ENCODE measurements at regions not wholly inside any gene's neighbourhood (a gene's known extent, or its start where the extent isn't known, plus 50 kb on each side); places are given as distances from the start of the nearest gene placed in this dataset.

DNA sequence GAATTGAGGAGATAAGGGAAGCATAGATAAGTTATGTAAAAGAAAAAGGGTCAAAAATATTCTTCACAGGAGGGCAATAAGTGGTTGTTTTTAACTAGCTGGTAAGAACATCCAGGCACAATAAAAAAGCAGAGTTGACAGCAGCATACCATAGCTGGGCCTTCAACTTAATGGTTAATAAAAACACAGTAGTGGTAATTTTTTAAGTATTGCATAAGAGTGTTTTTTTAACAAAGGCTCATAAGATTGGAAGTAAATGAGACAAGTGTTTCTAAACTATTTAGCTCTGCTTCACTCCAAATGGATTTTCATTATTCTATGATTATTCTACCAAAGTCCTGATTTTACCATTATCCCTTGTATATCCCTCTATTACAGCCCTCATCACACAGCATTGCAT is 140.1 kb upstream of the TSPAN8 start:
- TF ChIP-seq, protein P1, sequence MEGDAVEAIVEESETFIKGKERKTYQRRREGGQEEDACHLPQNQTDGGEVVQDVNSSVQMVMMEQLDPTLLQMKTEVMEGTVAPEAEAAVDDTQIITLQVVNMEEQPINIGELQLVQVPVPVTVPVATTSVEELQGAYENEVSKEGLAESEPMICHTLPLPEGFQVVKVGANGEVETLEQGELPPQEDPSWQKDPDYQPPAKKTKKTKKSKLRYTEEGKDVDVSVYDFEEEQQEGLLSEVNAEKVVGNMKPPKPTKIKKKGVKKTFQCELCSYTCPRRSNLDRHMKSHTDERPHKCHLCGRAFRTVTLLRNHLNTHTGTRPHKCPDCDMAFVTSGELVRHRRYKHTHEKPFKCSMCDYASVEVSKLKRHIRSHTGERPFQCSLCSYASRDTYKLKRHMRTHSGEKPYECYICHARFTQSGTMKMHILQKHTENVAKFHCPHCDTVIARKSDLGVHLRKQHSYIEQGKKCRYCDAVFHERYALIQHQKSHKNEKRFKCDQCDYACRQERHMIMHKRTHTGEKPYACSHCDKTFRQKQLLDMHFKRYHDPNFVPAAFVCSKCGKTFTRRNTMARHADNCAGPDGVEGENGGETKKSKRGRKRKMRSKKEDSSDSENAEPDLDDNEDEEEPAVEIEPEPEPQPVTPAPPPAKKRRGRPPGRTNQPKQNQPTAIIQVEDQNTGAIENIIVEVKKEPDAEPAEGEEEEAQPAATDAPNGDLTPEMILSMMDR (IDR thresholded peaks at IDR 0.05) = no peak

DNA sequence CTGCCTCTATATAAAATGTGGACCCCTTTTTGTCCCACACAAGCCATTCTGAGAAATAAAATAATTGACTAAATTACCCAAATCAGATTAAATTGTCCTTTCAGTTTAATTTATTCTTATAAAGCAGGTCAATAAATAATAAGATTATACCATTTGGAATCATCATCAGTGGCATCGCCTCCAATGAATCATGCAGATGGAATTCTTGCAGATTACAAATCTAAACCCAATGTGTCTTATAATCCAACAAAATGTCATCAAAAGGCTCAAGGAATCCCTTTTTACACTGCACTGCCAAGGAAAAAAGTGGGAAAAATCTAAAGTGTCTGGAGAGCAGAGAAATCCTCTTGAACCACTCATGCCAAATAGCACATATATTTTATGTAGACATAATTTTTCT is 138.2 kb upstream of the TSPAN8 start:
- no peak for DNase-seq (ENCODE audit: low spot score)
- no peaks in the 10 kb centered on the region for H3K9me3 ChIP-seq
- H3K27ac ChIP-seq = no peak overlapping the region
- TF ChIP-seq, protein P1 (IDR thresholded peaks at IDR 0.05) = no peak
- no peak overlapping the region for H3K4me3 ChIP-seq
- no peaks in the 10 kb centered on the region for H3K36me3 ChIP-seq
- H3K4me1 ChIP-seq = no peaks in the 10 kb centered on the region
- H3K27me3 ChIP-seq = no peaks in the 10 kb centered on the region

More for the DNA sequence above, 140.1 kb upstream of the TSPAN8 start:
- H3K36me3 ChIP-seq = no peaks in the 10 kb centered on the region
- no peaks in the 10 kb centered on the region for H3K9me3 ChIP-seq
- no peak overlapping the region for H3K4me3 ChIP-seq
- no peak for DNase-seq (ENCODE audit: low spot score)
- no peaks in the 10 kb centered on the region for H3K4me1 ChIP-seq
- H3K27me3 ChIP-seq = no peaks in the 10 kb centered on the region
- H3K27ac ChIP-seq = no peak overlapping the region

DNA sequence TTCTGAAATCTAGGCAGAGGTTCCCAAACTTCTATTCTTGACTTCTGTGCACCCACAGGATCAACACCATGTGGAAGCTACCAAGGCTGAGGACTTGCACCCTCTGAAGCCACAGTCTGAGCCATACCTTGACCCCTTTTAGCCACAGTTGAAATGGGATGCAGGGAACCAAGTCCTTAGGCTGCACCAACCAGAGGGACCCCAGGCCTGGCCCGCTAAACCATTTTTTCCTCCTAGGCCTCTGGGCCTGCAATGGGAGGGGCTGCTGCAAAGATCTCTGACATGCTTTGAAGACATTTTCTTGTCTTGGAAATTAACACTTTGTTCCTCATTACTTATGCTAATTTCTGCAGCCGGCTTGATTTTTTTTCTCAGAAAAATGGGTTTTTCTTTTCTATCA is 133.9 kb upstream of the TSPAN8 start:
- Histone ChIP-seq H3K4me1 (no peaks in the 10 kb centered on the region), H3K9me3 (no peaks in the 10 kb centered on the region), H3K4me3 (no peak overlapping the region), H3K27me3 (no peaks in the 10 kb centered on the region), H3K36me3 (no peaks in the 10 kb centered on the region), H3K27ac (no peak overlapping the region)
- TF ChIP-seq, protein P1 (IDR thresholded peaks at IDR 0.05) = no peak
- DNase-seq (ENCODE audit: low spot score) = no peak

DNA sequence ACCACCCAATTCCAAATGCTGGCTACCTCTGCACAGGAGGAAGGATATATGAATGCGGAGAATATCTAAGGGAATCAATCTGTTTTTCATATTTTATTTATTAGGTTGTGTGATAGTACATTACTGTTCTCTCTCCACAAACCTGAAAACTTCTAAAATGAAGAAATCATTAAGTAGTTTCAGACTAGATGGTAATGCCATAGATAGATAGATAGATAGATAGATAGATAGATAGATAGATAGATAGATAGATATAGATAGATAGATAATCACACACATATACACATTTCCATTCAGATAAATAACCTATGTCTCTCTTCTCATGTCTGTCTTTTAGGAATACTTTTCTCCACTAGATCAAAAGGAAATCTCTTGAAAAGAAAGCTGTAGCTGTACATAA is 126.1 kb upstream of the TSPAN8 start:
- Histone ChIP-seq H3K27ac (no peak overlapping the region), H3K4me3 (no peak overlapping the region), H3K9me3 (no peaks in the 10 kb centered on the region), H3K4me1 (no peaks in the 10 kb centered on the region), H3K27me3 (no peaks in the 10 kb centered on the region), H3K36me3 (no peaks in the 10 kb centered on the region)
- TF ChIP-seq, protein P1 (IDR thresholded peaks at IDR 0.05) = no peak
- no peak for DNase-seq (ENCODE audit: low spot score)

DNA sequence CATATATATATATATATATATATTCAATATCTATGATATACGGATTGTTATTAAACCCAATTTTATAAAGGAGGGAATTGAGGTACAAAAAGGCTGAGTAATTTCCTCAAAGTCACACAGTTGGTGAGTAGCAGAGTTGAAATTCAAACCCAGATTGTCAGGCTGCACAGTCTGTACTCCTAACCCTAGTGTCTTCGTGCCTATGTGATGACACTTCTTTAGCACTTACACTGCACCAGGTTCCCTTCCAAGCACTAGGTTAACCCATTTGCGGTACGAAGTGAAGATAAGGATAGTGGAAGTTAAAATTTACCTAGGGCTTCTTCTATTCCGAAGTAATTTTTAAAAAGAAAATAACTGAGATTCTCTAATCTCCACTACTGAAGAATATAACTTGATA is 125.1 kb upstream of the TSPAN8 start:
- TF ChIP-seq, protein P1 (IDR thresholded peaks at IDR 0.05) = no peak
- Histone ChIP-seq H3K9me3 (no peaks in the 10 kb centered on the region), H3K4me3 (no peak overlapping the region), H3K4me1 (no peaks in the 10 kb centered on the region), H3K27ac (no peak overlapping the region), H3K27me3 (no peaks in the 10 kb centered on the region), H3K36me3 (no peaks in the 10 kb centered on the region)
- DNase-seq (ENCODE audit: low spot score) = no peak

- Histone ChIP-seq H3K27ac (no peak overlapping the region), H3K9me3 (no peaks in the 10 kb centered on the region), H3K4me1 (no peaks in the 10 kb centered on the region), H3K4me3 (no peak overlapping the region), H3K36me3 (no peaks in the 10 kb centered on the region), H3K27me3 (no peaks in the 10 kb centered on the region)
- TF ChIP-seq, protein P1 (IDR thresholded peaks at IDR 0.05) = no peak
- no peak for DNase-seq (ENCODE audit: low spot score)
Measured at GRCh38 chr12:71282020-71282419, 124.2 kb upstream of the TSPAN8 start.

All from right atrium auricular region (tissue), 2 donors.